Loucy (cell line): ENCODE measurements at regions not wholly inside any gene's neighbourhood (a gene's known extent, or its start where the extent isn't known, plus 50 kb on each side); places are given as distances from the start of the nearest gene placed in this dataset.

ENCODE experiments used
- H2AFZ ChIP-seq: fragments of 200-600 bp; sonication (generic); 2 replicates; pipeline ENCODE4 v1.6.0; 2016; ENCODE audit warnings: antibody characterized with exemption, mild to moderate bottlenecking, low read length, moderate library complexity
- H3F3A ChIP-seq: fragments of 200-600 bp; 2 replicates; pipeline ENCODE4 v1.6.0; 2016; ENCODE audit warnings: antibody characterized with exemption, low read depth, mild to moderate bottlenecking
- H3K27me3 ChIP-seq: fragments of 200-600 bp; sonication (generic); 2 replicates; pipeline ENCODE4 v1.6.1; 2014; ENCODE audit warnings: low read length, mild to moderate bottlenecking; ENCODE audit not compliant: insufficient read depth, poor library complexity, severe bottlenecking
- H3K36me3 ChIP-seq: fragments of 200-600 bp; sonication (generic); 2 replicates; pipeline ENCODE4 v1.6.1; 2016; ENCODE audit warnings: low read length; ENCODE audit not compliant: insufficient read depth
- H3K4me1 ChIP-seq: fragments of 200-600 bp; sonication (generic); 2 replicates; pipeline ENCODE4 v1.5.1; 2014; ENCODE audit warnings: low read length, mild to moderate bottlenecking; ENCODE audit not compliant: insufficient read depth, poor library complexity, severe bottlenecking
- H3K4me2 ChIP-seq: fragments of 200-600 bp; sonication (generic); 2 replicates; pipeline ENCODE4 v1.6.0; 2014; ENCODE audit warnings: antibody characterized with exemption, low read length, low read depth, mild to moderate bottlenecking; ENCODE audit not compliant: poor library complexity, severe bottlenecking
- H3K4me3 ChIP-seq: fragments of 200-600 bp; sonication (generic); 2 replicates; pipeline ENCODE4 v1.5.1; 2014; ENCODE audit warnings: low read length, mild to moderate bottlenecking, mixed read lengths; ENCODE audit not compliant: poor library complexity, severe bottlenecking
- H3K79me2 ChIP-seq: fragments of 200-600 bp; sonication (generic); 2 replicates; pipeline ENCODE4 v1.6.1; 2014; ENCODE audit warnings: low read length; ENCODE audit not compliant: insufficient read depth
- H3K9ac ChIP-seq: fragments of 200-600 bp; sonication (generic); 2 replicates; pipeline ENCODE4 v1.6.0; 2014; ENCODE audit warnings: mild to moderate bottlenecking, low read depth, low read length, moderate library complexity; ENCODE audit not compliant: poor library complexity, severe bottlenecking
- H3K9me2 ChIP-seq: fragments of 200-600 bp; sonication (generic); replicated peaks from 2 replicates; pipeline ENCODE4 v1.6.1; 2016; ENCODE audit warnings: low read depth, low read length, mixed read lengths
- H3K9me3 ChIP-seq: fragments of 200-600 bp; sonication (generic); 2 replicates; pipeline ENCODE4 v1.6.1; 2014; ENCODE audit warnings: mild to moderate bottlenecking, antibody characterized with exemption, low read length, low read depth; ENCODE audit not compliant: insufficient read depth
- H4K20me1 ChIP-seq: fragments of 200-600 bp; sonication (generic); 2 replicates; pipeline ENCODE4 v1.6.0; 2014; ENCODE audit warnings: antibody characterized with exemption, low read length, mild to moderate bottlenecking; ENCODE audit not compliant: insufficient read depth, poor library complexity, severe bottlenecking
- EZH2phosphoT487 ChIP-seq: fragments of 200-600 bp; IDR thresholded peaks from 2 replicates; pipeline ENCODE4 v1.6.1; 2018; ENCODE audit warnings: antibody characterized with exemption, mild to moderate bottlenecking, moderate library complexity, borderline replicate concordance
- TF ChIP-seq, protein P1 (sequence below): fragments of 200-600 bp; sonication (generic); conservative IDR thresholded peaks from 2 replicates; pipeline ENCODE4 v1.5.1; 2014; ENCODE audit warnings: mild to moderate bottlenecking, antibody characterized with exemption, low read length

DNA sequence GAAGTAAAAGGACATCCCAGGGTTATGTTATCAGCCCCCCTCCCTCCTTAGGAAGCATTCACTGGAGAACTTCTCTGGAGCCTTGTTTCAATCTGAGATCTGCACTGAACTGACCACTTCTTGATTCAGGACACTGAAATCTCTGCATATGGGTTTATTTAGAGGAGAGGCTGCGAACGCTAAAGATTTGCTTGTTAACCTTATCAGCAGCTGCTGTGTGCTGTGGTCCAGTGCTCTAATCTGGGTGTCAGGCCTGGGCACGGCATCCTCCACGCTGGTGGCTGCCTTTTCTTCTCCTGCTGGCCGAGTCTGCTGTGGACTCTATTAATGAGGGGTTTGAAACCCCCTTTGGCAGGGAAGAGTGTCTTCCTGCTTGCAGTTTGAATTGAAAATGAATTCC is 1094.7 kb upstream of the TENM3 start:
- no peaks in the 10 kb centered on the region for H3F3A ChIP-seq
- H3K4me3 ChIP-seq = no peak overlapping the region
- no peak overlapping the region for H3K9ac ChIP-seq
- H3K4me1 ChIP-seq = no peaks in the 10 kb centered on the region
- no peak overlapping the region for H3K4me2 ChIP-seq
- no peaks in the 10 kb centered on the region for H4K20me1 ChIP-seq
- H3K36me3 ChIP-seq = no peaks in the 10 kb centered on the region
- H3K27me3 ChIP-seq = no peaks in the 10 kb centered on the region
- H2AFZ ChIP-seq = no peak overlapping the region
- TF ChIP-seq, protein P1, sequence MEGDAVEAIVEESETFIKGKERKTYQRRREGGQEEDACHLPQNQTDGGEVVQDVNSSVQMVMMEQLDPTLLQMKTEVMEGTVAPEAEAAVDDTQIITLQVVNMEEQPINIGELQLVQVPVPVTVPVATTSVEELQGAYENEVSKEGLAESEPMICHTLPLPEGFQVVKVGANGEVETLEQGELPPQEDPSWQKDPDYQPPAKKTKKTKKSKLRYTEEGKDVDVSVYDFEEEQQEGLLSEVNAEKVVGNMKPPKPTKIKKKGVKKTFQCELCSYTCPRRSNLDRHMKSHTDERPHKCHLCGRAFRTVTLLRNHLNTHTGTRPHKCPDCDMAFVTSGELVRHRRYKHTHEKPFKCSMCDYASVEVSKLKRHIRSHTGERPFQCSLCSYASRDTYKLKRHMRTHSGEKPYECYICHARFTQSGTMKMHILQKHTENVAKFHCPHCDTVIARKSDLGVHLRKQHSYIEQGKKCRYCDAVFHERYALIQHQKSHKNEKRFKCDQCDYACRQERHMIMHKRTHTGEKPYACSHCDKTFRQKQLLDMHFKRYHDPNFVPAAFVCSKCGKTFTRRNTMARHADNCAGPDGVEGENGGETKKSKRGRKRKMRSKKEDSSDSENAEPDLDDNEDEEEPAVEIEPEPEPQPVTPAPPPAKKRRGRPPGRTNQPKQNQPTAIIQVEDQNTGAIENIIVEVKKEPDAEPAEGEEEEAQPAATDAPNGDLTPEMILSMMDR = no peak
- TF ChIP-seq EZH2phosphoT487 = no peak
- no peaks in the 10 kb centered on the region for H3K9me2 ChIP-seq
- H3K9me3 ChIP-seq = no peaks in the 10 kb centered on the region
- H3K79me2 ChIP-seq = no peaks in the 10 kb centered on the region

DNA sequence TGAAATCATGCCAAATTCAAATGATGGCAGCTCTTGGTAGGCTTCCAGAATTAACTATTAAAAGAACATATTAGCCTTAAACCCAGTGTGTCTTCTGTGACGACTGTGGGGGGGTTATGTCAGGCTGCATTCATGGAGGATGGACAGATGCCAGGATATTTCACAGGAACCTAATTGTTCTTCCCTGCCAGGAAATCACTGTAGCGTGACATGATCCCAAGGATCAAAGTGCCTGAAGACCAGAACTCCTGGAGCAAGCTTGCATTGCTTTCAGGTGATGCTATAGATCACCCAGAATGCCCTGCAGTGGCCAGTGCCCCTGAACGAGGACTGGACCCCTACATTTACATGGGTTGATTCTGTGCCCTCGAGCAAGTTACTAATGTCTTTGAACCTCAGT is 1093.0 kb upstream of the TENM3 start:
- H2AFZ ChIP-seq = no peak overlapping the region
- H3K36me3 ChIP-seq = no peaks in the 10 kb centered on the region
- H3K9me3 ChIP-seq = no peaks in the 10 kb centered on the region
- no peak overlapping the region for H3K4me2 ChIP-seq
- no peaks in the 10 kb centered on the region for H3K27me3 ChIP-seq
- no peak for TF ChIP-seq EZH2phosphoT487
- TF ChIP-seq, protein P1 = no peak
- H3K9me2 ChIP-seq = no peaks in the 10 kb centered on the region
- no peak overlapping the region for H3K9ac ChIP-seq
- no peaks in the 10 kb centered on the region for H3K4me1 ChIP-seq
- no peak overlapping the region for H3K4me3 ChIP-seq
- no peaks in the 10 kb centered on the region for H3K79me2 ChIP-seq
- no peaks in the 10 kb centered on the region for H3F3A ChIP-seq
- H4K20me1 ChIP-seq = no peaks in the 10 kb centered on the region

DNA sequence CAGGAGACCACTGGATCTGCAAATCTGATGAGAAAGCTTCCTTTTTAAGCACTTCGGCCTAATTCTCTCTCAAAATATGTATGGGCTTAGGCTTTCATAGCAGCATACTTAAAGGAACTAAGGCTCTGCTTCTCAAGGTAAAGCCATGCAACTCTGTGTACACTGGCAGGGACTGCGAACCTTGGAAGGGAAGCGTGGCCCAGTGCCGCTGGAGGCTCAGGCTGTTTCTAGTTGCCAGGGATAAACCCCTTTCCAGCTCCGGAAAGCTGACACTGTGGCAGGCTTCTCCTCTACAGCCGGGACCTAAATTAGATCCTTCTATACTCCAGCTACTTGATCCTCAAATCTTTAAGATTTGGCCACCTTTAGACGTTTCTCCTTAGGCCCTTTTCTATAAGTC is 1091.3 kb upstream of the TENM3 start:
- Histone ChIP-seq H2AFZ (no peak overlapping the region), H3K4me3 (no peak overlapping the region), H3K79me2 (no peaks in the 10 kb centered on the region), H3K9ac (no peak overlapping the region), H4K20me1 (no peaks in the 10 kb centered on the region), H3K9me2 (no peaks in the 10 kb centered on the region), H3F3A (no peaks in the 10 kb centered on the region), H3K27me3 (no peaks in the 10 kb centered on the region), H3K36me3 (no peaks in the 10 kb centered on the region), H3K4me1 (no peaks in the 10 kb centered on the region), H3K4me2 (no peak overlapping the region), H3K9me3 (no peaks in the 10 kb centered on the region)
- TF ChIP-seq, protein P1 = no peak
- TF ChIP-seq EZH2phosphoT487 = no peak
